IMR-90 (cell line): ENCODE measurements at regions not wholly inside any gene's neighbourhood (a gene's known extent, or its start where the extent isn't known, plus 50 kb on each side); places are given as distances from the start of the nearest gene placed in this dataset.
A peak's percentile ranks its signal among the peaks of the same experiment; 100 is the strongest.

Experiments
- ATAC-seq: fragments of 200-7000 bp; cut with Tn5 transposase; 2 replicates; pipeline ENCODE4 v1.9.1; 2020; ENCODE audit warnings: low read depth, mild to moderate bottlenecking, moderate library complexity
- BruUV-seq: library from RNA; stranded (reverse); fragments of 400-500 nt; replicated peaks from 2 replicates; lab custom pipeline; 2021; lab: Mats Ljungman, UMichigan
- CTCF ChIA-PET: fragments of 300-600 bp; formaldehyde crosslinking; extraction: SDS; loops from one replicate; lab custom pipeline; 2021; ENCODE audit warnings: antibody characterized with exemption; lab: Yijun Ruan, JAX
- POLR2A ChIA-PET: fragments of 300-600 bp; sonication (Branson Sonifier 250); formaldehyde crosslinking; loops from one replicate; lab custom pipeline; 2022; ENCODE audit warnings: antibody characterized with exemption; ENCODE audit not compliant: unreplicated experiment; lab: Charles Lee
- DNase-seq: peaks from one replicate; pipeline ENCODE4 v3.0.0; 2013
- H2AFZ ChIP-seq: replicated peaks from 2 replicates; pipeline ENCODE3; 2013; ENCODE audit warnings: low read length, mild to moderate bottlenecking; ENCODE audit not compliant: poor library complexity
- H2AK5ac ChIP-seq: 2 replicates; pipeline ENCODE4 v1.6.1; 2013; ENCODE audit warnings: low read depth, low read length, inconsistent platforms
- H2AK9ac ChIP-seq: replicated peaks from 2 replicates; pipeline ENCODE3; 2013; ENCODE audit warnings: mild to moderate bottlenecking, low read depth, low read length, moderate library complexity; ENCODE audit not compliant: poor library complexity
- H2BK120ac ChIP-seq: 2 replicates; pipeline ENCODE4 v1.6.1; 2013; ENCODE audit warnings: low read depth, low read length, inconsistent platforms
- H2BK15ac ChIP-seq: 3 replicates; pipeline ENCODE4 v1.6.1; 2013; ENCODE audit warnings: low read depth, low read length, inconsistent platforms
- H2BK20ac ChIP-seq: 2 replicates; pipeline ENCODE4 v1.6.1; 2013; ENCODE audit warnings: low read depth, mild to moderate bottlenecking, inconsistent platforms, low read length, moderate library complexity
- H2BK5ac ChIP-seq: 2 replicates; pipeline ENCODE4 v1.6.1; 2013; ENCODE audit warnings: mild to moderate bottlenecking, low read depth, low read length, inconsistent platforms; ENCODE audit not compliant: poor library complexity, severe bottlenecking
- H3K14ac ChIP-seq: replicated peaks from 2 replicates; pipeline ENCODE4 v1.6.1; 2013; ENCODE audit warnings: low read depth, low read length, inconsistent platforms
- H3K18ac ChIP-seq: 2 replicates; pipeline ENCODE4 v1.6.1; 2013; ENCODE audit warnings: low read depth, low read length, control low read depth
- H3K23ac ChIP-seq: 2 replicates; pipeline ENCODE4 v1.6.1; 2013; ENCODE audit warnings: low read depth, low read length, inconsistent platforms
- H3K27ac ChIP-seq: 2 replicates; pipeline ENCODE4 v1.5.1; 2013; ENCODE audit warnings: mild to moderate bottlenecking, control low read depth, low read length; ENCODE audit not compliant: insufficient read depth
- H3K27me3 ChIP-seq: 2 replicates; pipeline ENCODE4 v1.6.1; 2013; ENCODE audit warnings: low read length; ENCODE audit not compliant: control insufficient read depth, insufficient read depth
- H3K36me3 ChIP-seq: 2 replicates; pipeline ENCODE4 v1.6.1; 2013; ENCODE audit warnings: low read length, mixed read lengths; ENCODE audit not compliant: control insufficient read depth, insufficient read depth
- H3K4ac ChIP-seq: 2 replicates; pipeline ENCODE4 v1.6.1; 2013; ENCODE audit warnings: low read depth, low read length, inconsistent platforms
- H3K4me1 ChIP-seq: 2 replicates; pipeline ENCODE4 v1.6.1; 2013; ENCODE audit warnings: low read length, mixed read lengths; ENCODE audit not compliant: control insufficient read depth, insufficient read depth
- H3K4me2 ChIP-seq: 2 replicates; pipeline ENCODE4 v1.6.1; 2013; ENCODE audit warnings: low read depth, mild to moderate bottlenecking, control low read depth, low read length, moderate library complexity
- H3K4me3 ChIP-seq: 2 replicates; pipeline ENCODE4 v1.5.1; 2013; ENCODE audit warnings: low read depth, mild to moderate bottlenecking, control low read depth, low read length, moderate library complexity; ENCODE audit not compliant: insufficient read depth
- H3K56ac ChIP-seq: 2 replicates; pipeline ENCODE4 v1.6.1; 2013; ENCODE audit warnings: low read length, inconsistent platforms; ENCODE audit not compliant: insufficient read depth; ENCODE audit errors: extremely low read depth
- H3K79me1 ChIP-seq, 2 experiments: 2 replicates each; pipeline ENCODE4 v1.6.1; 2013; ENCODE audit warnings: low read length in 2 of 2, inconsistent platforms in 1 of 2, low read depth in 1 of 2
- H3K9ac ChIP-seq: 2 replicates; pipeline ENCODE4 v1.6.1; 2013; ENCODE audit warnings: low read depth, low read length, control low read depth
- H3K9me1 ChIP-seq: 2 replicates; pipeline ENCODE4 v1.6.1; 2013; ENCODE audit warnings: low read length, inconsistent platforms; ENCODE audit not compliant: insufficient read depth
- H3K9me3 ChIP-seq: 2 replicates; pipeline ENCODE4 v1.6.1; 2013; ENCODE audit warnings: low read length; ENCODE audit not compliant: control insufficient read depth, insufficient read depth
- H4K20me1 ChIP-seq: 2 replicates; pipeline ENCODE4 v1.6.1; 2013; ENCODE audit warnings: low read length, inconsistent platforms; ENCODE audit not compliant: insufficient read depth
- H4K5ac ChIP-seq: 2 replicates; pipeline ENCODE4 v1.6.1; 2013; ENCODE audit warnings: mild to moderate bottlenecking, low read depth, low read length, control low read depth
- H4K8ac ChIP-seq, 2 experiments: 2 replicates each; pipeline ENCODE4 v1.6.1; 2013; ENCODE audit warnings: low read depth in 2 of 2, low read length in 2 of 2, control low read depth in 1 of 2, inconsistent platforms in 1 of 2
- H4K91ac ChIP-seq: 2 replicates; pipeline ENCODE4 v1.6.1; 2013; ENCODE audit warnings: low read depth, low read length, inconsistent platforms; ENCODE audit not compliant: insufficient read depth
- BHLHE40 ChIP-seq: fragments of 150-350 bp; IDR thresholded peaks from 2 replicates; pipeline ENCODE4 v1.6.1; 2016; ENCODE audit warnings: mild to moderate bottlenecking, low read depth, low read length
- CEBPB ChIP-seq: IDR thresholded peaks from 2 replicates; pipeline ENCODE4 v1.6.1; 2012; ENCODE audit warnings: low read depth, low read length, improper control_type of control experiment
- CHD1 ChIP-seq: IDR thresholded peaks from 2 replicates; pipeline ENCODE4 v1.6.1; 2012; ENCODE audit warnings: low read depth, low read length, improper control_type of control experiment
- FOS ChIP-seq: fragments of 150-350 bp; IDR thresholded peaks from 2 replicates; pipeline ENCODE4 v1.6.1; 2016; ENCODE audit warnings: low read depth, low read length
- MXI1 ChIP-seq: IDR thresholded peaks from 2 replicates; pipeline ENCODE4 v1.6.1; 2012; ENCODE audit warnings: low read depth, mild to moderate bottlenecking, low read length, moderate library complexity, borderline replicate concordance
- NFE2L2 ChIP-seq: fragments of 150-350 bp; IDR thresholded peaks from 2 replicates; pipeline ENCODE4 v1.6.1; 2016; ENCODE audit warnings: low read depth, mild to moderate bottlenecking, low read length
- RAD21 ChIP-seq: IDR thresholded peaks from 2 replicates; pipeline ENCODE4 v1.6.1; 2012; ENCODE audit warnings: low read length, improper control_type of control experiment
- RCOR1 ChIP-seq: IDR thresholded peaks from 2 replicates; pipeline ENCODE4 v1.6.1; 2012; ENCODE audit warnings: mild to moderate bottlenecking, low read length, improper control_type of control experiment; ENCODE audit not compliant: insufficient replicate concordance
- RFX5 ChIP-seq: IDR thresholded peaks from 2 replicates; pipeline ENCODE4 v1.8.0; 2012; ENCODE audit warnings: low read depth, mild to moderate bottlenecking, low read length, moderate library complexity
- SMC3 ChIP-seq: fragments of 150-350 bp; IDR thresholded peaks from 2 replicates; pipeline ENCODE4 v1.6.1; 2016; ENCODE audit warnings: low read depth, mild to moderate bottlenecking, antibody characterized with exemption, low read length, moderate library complexity
- WGBS, 2 experiments: methylation state at CpG; one replicate each; pipeline versions ENCODE4 v1.1.5 to v1.1.7; 2013; ENCODE audit warnings: missing lambda C conversion rate in 2 of 2; ENCODE audit not compliant: insufficient read length in 1 of 2; ENCODE audit errors: extremely low coverage in 2 of 2; 5-methylcytosine and 5-hydroxymethylcytosine counted together
- dilution Hi-C: fragments of 300-500 bp; cut with HindIII; formaldehyde crosslinking; loops from one replicate; pipeline ENCODE4 v1.14.3; 2018; ENCODE audit warnings: low sequenced_read_pairs; ENCODE audit not compliant: unreplicated experiment
- in situ Hi-C: fragments of 300-500 bp; cut with MboI; formaldehyde crosslinking; loops from 3 replicates; pipeline ENCODE4 v1.14.3; 2019; ENCODE audit warnings: low sequenced_read_pairs, inconsistent platforms, mixed read lengths
- intact Hi-C: fragments of 100-400 bp; cut with micrococcal nuclease; formaldehyde crosslinking; loops from 2 replicates; pipeline ENCODE4 v1.10.0; 2022
- TF ChIP-seq, protein P1 (sequence below): fragments of 150-350 bp; IDR thresholded peaks from 2 replicates; pipeline ENCODE4 v1.6.1; 2017; ENCODE audit warnings: mild to moderate bottlenecking, antibody characterized with exemption, low read length, low read depth
- TF ChIP-seq, protein P2 (sequence below): fragments of 150-350 bp; IDR thresholded peaks from 2 replicates; pipeline ENCODE4 v1.6.1; 2016; ENCODE audit warnings: low read depth, mild to moderate bottlenecking, low read length, moderate library complexity, borderline replicate concordance

DNA sequence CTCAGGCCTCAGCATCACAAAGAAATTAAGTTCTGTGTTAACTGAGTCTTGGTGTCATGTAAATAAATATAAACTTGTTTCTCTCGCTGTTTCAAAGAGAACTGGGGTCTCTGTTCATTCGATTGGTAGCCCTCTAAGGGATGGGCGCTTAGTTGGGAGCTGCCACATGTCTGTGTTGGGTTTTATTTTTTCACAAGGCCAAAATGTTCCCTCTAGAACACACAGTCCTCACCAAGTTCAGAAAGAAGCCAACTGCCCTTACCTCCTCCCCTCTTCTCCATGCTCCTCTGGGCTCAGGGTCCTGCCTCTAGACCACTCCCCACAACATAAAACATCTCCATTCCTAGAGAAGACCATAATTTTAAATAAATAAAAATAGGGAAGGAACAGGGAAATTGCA is 490.9 kb downstream of the TNS1 start:
- H3K4ac ChIP-seq, result peak overlapping the region; percentile 88
- H3K9ac ChIP-seq, result peak overlapping the region; percentile 43
- no CpG with 5 or more reads among the region's 3 CpGs for WGBS, 2 experiments
- peak overlapping the region; percentile 91 for H4K91ac ChIP-seq
- H3K79me1 ChIP-seq, result no peaks in the 10 kb centered on the region
- intact Hi-C loops, result loop anchor here (2.0 to 10.0 kb wide), 7 partner anchors 130 to 467 kb away; no protein-coding TSS in a partner anchor
- H4K20me1 ChIP-seq, result no peaks in the 10 kb centered on the region
- H2BK5ac ChIP-seq, result peak overlapping the region; percentile 30
- H3K56ac ChIP-seq, result no peak overlapping the region; the same call in 1 of the 2 replicates
- H4K8ac ChIP-seq, result peak overlapping the region; percentile 75 to 83
- no peak overlapping the region for H2AFZ ChIP-seq
- dilution Hi-C loops, result loop anchor here (25.0 kb wide), 2 partner anchors 825 to 1000 kb away; partner anchors contain the start of gene IGFBP5
- peak overlapping the region; percentile 80 for H3K14ac ChIP-seq
- peak overlapping the region; percentile 87 for H3K18ac ChIP-seq
- POLR2A ChIA-PET, result no interaction called here
- peak overlapping the region; percentile 79; the same call in 1 of the 2 replicates for H2AK5ac ChIP-seq
- H3K27ac ChIP-seq, result peak overlapping the region; percentile 64
- peak overlapping the region; percentile 92 for H2BK120ac ChIP-seq
- H3K9me3 ChIP-seq, result no peaks in the 10 kb centered on the region
- H3K23ac ChIP-seq, result 0 out of 2 replicates have a peak overlapping the region, but pooled peaks have one; percentile 19
- no peak overlapping the region for H3K4me3 ChIP-seq
- TF ChIP-seq CEBPB (no peak), SMC3 (no peak), BHLHE40 (no peak), CHD1 (no peak), NFE2L2 (no peak), RCOR1 (no peak), RFX5 (no peak), RAD21 (no peak), MXI1 (no peak), FOS (no peak)
- TF ChIP-seq, protein P1, sequence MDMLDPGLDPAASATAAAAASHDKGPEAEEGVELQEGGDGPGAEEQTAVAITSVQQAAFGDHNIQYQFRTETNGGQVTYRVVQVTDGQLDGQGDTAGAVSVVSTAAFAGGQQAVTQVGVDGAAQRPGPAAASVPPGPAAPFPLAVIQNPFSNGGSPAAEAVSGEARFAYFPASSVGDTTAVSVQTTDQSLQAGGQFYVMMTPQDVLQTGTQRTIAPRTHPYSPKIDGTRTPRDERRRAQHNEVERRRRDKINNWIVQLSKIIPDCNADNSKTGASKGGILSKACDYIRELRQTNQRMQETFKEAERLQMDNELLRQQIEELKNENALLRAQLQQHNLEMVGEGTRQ, result no peak
- TF ChIP-seq, protein P2, sequence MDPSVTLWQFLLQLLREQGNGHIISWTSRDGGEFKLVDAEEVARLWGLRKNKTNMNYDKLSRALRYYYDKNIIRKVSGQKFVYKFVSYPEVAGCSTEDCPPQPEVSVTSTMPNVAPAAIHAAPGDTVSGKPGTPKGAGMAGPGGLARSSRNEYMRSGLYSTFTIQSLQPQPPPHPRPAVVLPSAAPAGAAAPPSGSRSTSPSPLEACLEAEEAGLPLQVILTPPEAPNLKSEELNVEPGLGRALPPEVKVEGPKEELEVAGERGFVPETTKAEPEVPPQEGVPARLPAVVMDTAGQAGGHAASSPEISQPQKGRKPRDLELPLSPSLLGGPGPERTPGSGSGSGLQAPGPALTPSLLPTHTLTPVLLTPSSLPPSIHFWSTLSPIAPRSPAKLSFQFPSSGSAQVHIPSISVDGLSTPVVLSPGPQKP, result no peak
- H3K4me2 ChIP-seq, result no peak overlapping the region
- H4K5ac ChIP-seq, result peak overlapping the region; percentile 56
- H3K4me1 ChIP-seq, result peaks cover 17% of the 10 kb centered on the region
- CTCF ChIA-PET, result interaction anchor here (2.0 kb wide), 1 partner anchor 201 kb away, joined by 5 read pairs; no protein-coding TSS in a partner anchor
- ATAC-seq (no peak), DNase-seq (no peak)
- no peak overlapping the region for H2AK9ac ChIP-seq
- H3K9me1 ChIP-seq, result peaks cover 6% of the 10 kb centered on the region; the same call in 1 of the 2 replicates
- in situ Hi-C loops, result loop anchor here (5.0 to 25.0 kb wide), 4 partner anchors 200 to 1000 kb away; no protein-coding TSS in a partner anchor
- H3K27me3 ChIP-seq, result no peaks in the 10 kb centered on the region
- BruUV-seq, result no TSS peak
- no peaks in the 10 kb centered on the region for H3K36me3 ChIP-seq
- H2BK15ac ChIP-seq, result peak overlapping the region; percentile 90
- H2BK20ac ChIP-seq, result peak overlapping the region; percentile 80
